Neural progenitor cell (in vitro differentiated cells): ENCODE measurements at regions not wholly inside any gene's neighbourhood (a gene's known extent, or its start where the extent isn't known, plus 50 kb on each side); places are given as distances from the start of the nearest gene placed in this dataset.
"Not testable (repeated sequence)": the region's sequence is repeated elsewhere in the genome, so short reads cannot be mapped to it uniquely, and the experiment has no call there.

Experiments
- DNase-seq: peaks from one replicate; pipeline ENCODE4 v3.0.0-alpha.2; 2016; ENCODE audit warnings: low spot score
- H2AFZ ChIP-seq: fragments of 200-600 bp; sonication (generic); replicated peaks from 2 replicates; pipeline ENCODE4 v1.6.1; 2016; ENCODE audit warnings: antibody characterized with exemption
- H3F3A ChIP-seq: fragments of 200-600 bp; sonication (generic); 2 replicates; pipeline ENCODE4 v1.6.1; 2016; ENCODE audit warnings: antibody characterized with exemption, low read depth
- H3K27ac ChIP-seq: fragments of 200-600 bp; sonication (generic); 2 replicates; pipeline ENCODE4 v1.5.1; 2016; ENCODE audit warnings: mild to moderate bottlenecking
- H3K27me3 ChIP-seq: fragments of 200-600 bp; sonication (generic); 2 replicates; pipeline ENCODE4 v1.6.1; 2016; ENCODE audit warnings: mild to moderate bottlenecking, moderate library complexity
- H3K36me3 ChIP-seq: fragments of 200-600 bp; sonication (generic); 2 replicates; pipeline ENCODE4 v1.5.1; 2016
- H3K4me1 ChIP-seq: fragments of 200-600 bp; sonication (generic); 2 replicates; pipeline ENCODE4 v1.6.1; 2016; ENCODE audit warnings: mixed run types
- H3K4me2 ChIP-seq: fragments of 200-600 bp; sonication (generic); 2 replicates; pipeline ENCODE4 v1.6.1; 2016
- H3K4me3 ChIP-seq: fragments of 200-600 bp; sonication (generic); 2 replicates; pipeline ENCODE4 v1.5.1; 2016
- H3K79me2 ChIP-seq: fragments of 200-600 bp; sonication (generic); 2 replicates; pipeline ENCODE4 v1.6.1; 2016; ENCODE audit warnings: low read depth
- H3K9ac ChIP-seq: fragments of 200-600 bp; sonication (generic); 2 replicates; pipeline ENCODE4 v1.6.1; 2016
- H3K9me3 ChIP-seq: fragments of 200-600 bp; sonication (generic); 2 replicates; pipeline ENCODE4 v1.5.1; 2016; ENCODE audit warnings: low read depth
- H4K20me1 ChIP-seq: fragments of 200-600 bp; sonication (generic); 2 replicates; pipeline ENCODE4 v1.6.1; 2016; ENCODE audit warnings: low read depth
- H3K27ac Mint-ChIP-seq: 3 replicates; pipeline ENCODE4 v1.8.0; 2021; ENCODE audit warnings: mixed read lengths
- H3K27me3 Mint-ChIP-seq: 2 replicates; pipeline ENCODE4 v1.8.0; 2022; ENCODE audit warnings: low read depth, mild to moderate bottlenecking, inconsistent platforms, moderate library complexity, mixed read lengths; ENCODE audit not compliant: insufficient read depth
- H3K36me3 Mint-ChIP-seq: 3 replicates; pipeline ENCODE4 v1.8.0; 2021; ENCODE audit warnings: mixed read lengths
- H3K4me1 Mint-ChIP-seq: 3 replicates; pipeline ENCODE4 v1.8.0; 2021; ENCODE audit warnings: mixed read lengths
- H3K4me3 Mint-ChIP-seq: 3 replicates; pipeline ENCODE4 v1.8.0; 2021; ENCODE audit warnings: mild to moderate bottlenecking, moderate library complexity, mixed read lengths
- H3K9me3 Mint-ChIP-seq: 3 replicates; pipeline ENCODE4 v1.8.0; 2020; ENCODE audit warnings: mixed read lengths
- CTCF ChIP-seq: fragments of 200-600 bp; sonication (generic); IDR thresholded peaks from 2 replicates; pipeline ENCODE4 v1.5.1; 2017; ENCODE audit warnings: antibody characterized with exemption, mild to moderate bottlenecking
- EZH2 ChIP-seq: fragments of 200-600 bp; sonication (generic); IDR thresholded peaks from 2 replicates; pipeline ENCODE4 v1.6.1; 2017; ENCODE audit warnings: antibody characterized with exemption, mild to moderate bottlenecking, moderate library complexity
- EZH2phosphoT487 ChIP-seq: fragments of 200-600 bp; sonication (generic); IDR thresholded peaks from 2 replicates; pipeline ENCODE4 v1.6.1; 2017; ENCODE audit warnings: antibody characterized with exemption

- Histone ChIP-seq H2AFZ (no peak overlapping the region), H3F3A (no peaks in the 10 kb centered on the region), H3K79me2 (no peaks in the 10 kb centered on the region), H3K9me3 (no peaks in the 10 kb centered on the region), H3K27ac (no peak overlapping the region), H3K4me2 (no peak overlapping the region), H3K4me3 (no peak overlapping the region), H3K27me3 (no peaks in the 10 kb centered on the region), H3K4me1 (no peaks in the 10 kb centered on the region), H3K36me3 (no peaks in the 10 kb centered on the region), H3K9ac (no peak overlapping the region), H4K20me1 (no peaks in the 10 kb centered on the region)
- TF ChIP-seq CTCF = no peak
- TF ChIP-seq EZH2phosphoT487 = no peak
- TF ChIP-seq EZH2 = no peak
- H3K4me3 Mint-ChIP-seq = no peak overlapping the region
- H3K27ac Mint-ChIP-seq = no peak overlapping the region
- DNase-seq = no peak
- H3K36me3 Mint-ChIP-seq = no peaks in the 10 kb centered on the region
- H3K4me1 Mint-ChIP-seq = peaks cover 13% of the 10 kb centered on the region
- H3K27me3 Mint-ChIP-seq = no peaks in the 10 kb centered on the region
- H3K9me3 Mint-ChIP-seq = no peaks in the 10 kb centered on the region
These were observed 238.7 kb downstream of the ATXN7L3B start for GRCh38 chr12:74776378-74776777.

GRCh38 chr12:74780182-74780849, 242.7 kb downstream of the ATXN7L3B start:
- Histone ChIP-seq H3K4me3 (no peak overlapping the region), H3K79me2 (no peaks in the 10 kb centered on the region), H3K9ac (no peak overlapping the region), H2AFZ (no peak overlapping the region), H4K20me1 (no peaks in the 10 kb centered on the region), H3K9me3 (no peaks in the 10 kb centered on the region), H3F3A (no peaks in the 10 kb centered on the region), H3K4me1 (no peaks in the 10 kb centered on the region), H3K27ac (no peak overlapping the region), H3K4me2 (no peak overlapping the region), H3K27me3 (no peaks in the 10 kb centered on the region), H3K36me3 (no peaks in the 10 kb centered on the region)
- H3K27me3 Mint-ChIP-seq = no peaks in the 10 kb centered on the region
- TF ChIP-seq EZH2phosphoT487 = no peak
- no peak for TF ChIP-seq CTCF
- TF ChIP-seq EZH2 = no peak
- H3K36me3 Mint-ChIP-seq = no peaks in the 10 kb centered on the region
- no peak overlapping the region for H3K27ac Mint-ChIP-seq
- no peak overlapping the region for H3K4me3 Mint-ChIP-seq
- peaks cover 24% of the 10 kb centered on the region for H3K4me1 Mint-ChIP-seq
- no peaks in the 10 kb centered on the region for H3K9me3 Mint-ChIP-seq
- DNase-seq = no peak

GRCh38 chr12:74780850-74781241, 243.2 kb downstream of the ATXN7L3B start:
- peaks cover 24% of the 10 kb centered on the region for H3K4me1 Mint-ChIP-seq
- H3K27me3 Mint-ChIP-seq, H3K36me3 ChIP-seq, H3K27ac ChIP-seq, H3K4me3 ChIP-seq, H3K4me2 ChIP-seq, H3K36me3 Mint-ChIP-seq, H3K9me3 ChIP-seq, H3K9ac ChIP-seq, H2AFZ ChIP-seq, H3K4me1 ChIP-seq, H3K9me3 Mint-ChIP-seq, H3K27ac Mint-ChIP-seq, H3F3A ChIP-seq, H3K4me3 Mint-ChIP-seq, DNase-seq, H3K27me3 ChIP-seq, H4K20me1 ChIP-seq, H3K79me2 ChIP-seq: not testable (repeated sequence)

GRCh38 chr12:74781991-74782485, 244.4 kb downstream of the ATXN7L3B start:
- Mint-ChIP-seq H3K36me3 (no peaks in the 10 kb centered on the region), H3K4me1 (peaks cover 24% of the 10 kb centered on the region), H3K27ac (peak overlapping the region; percentile 14), H3K9me3 (no peaks in the 10 kb centered on the region), H3K27me3 (no peaks in the 10 kb centered on the region), H3K4me3 (no peak overlapping the region)
- Histone ChIP-seq H3K27ac (no peak overlapping the region), H3K9ac (no peak overlapping the region), H3K4me1 (no peaks in the 10 kb centered on the region), H3K4me3 (no peak overlapping the region), H3K9me3 (no peaks in the 10 kb centered on the region), H3K79me2 (no peaks in the 10 kb centered on the region), H2AFZ (no peak overlapping the region), H3K27me3 (no peaks in the 10 kb centered on the region), H3K36me3 (no peaks in the 10 kb centered on the region), H3K4me2 (no peak overlapping the region), H3F3A (no peaks in the 10 kb centered on the region), H4K20me1 (no peaks in the 10 kb centered on the region)
- TF ChIP-seq EZH2 = no peak
- no peak for DNase-seq
